22Rv1 (cell line): ENCODE measurements at regions not wholly inside any gene's neighbourhood (a gene's known extent, or its start where the extent isn't known, plus 50 kb on each side); places are given as distances from the start of the nearest gene placed in this dataset.

ENCODE experiments used
- ZFX ChIP-seq: fragments of 450-650 bp; IDR thresholded peaks from 2 replicates; pipeline ENCODE4 v1.6.1; 2017; ENCODE audit warnings: antibody characterized with exemption, borderline replicate concordance
- TF ChIP-seq, protein P1 (sequence below): fragments of 450-650 bp; IDR thresholded peaks from 2 replicates; pipeline ENCODE4 v1.5.1; 2017; ENCODE audit warnings: mild to moderate bottlenecking

DNA sequence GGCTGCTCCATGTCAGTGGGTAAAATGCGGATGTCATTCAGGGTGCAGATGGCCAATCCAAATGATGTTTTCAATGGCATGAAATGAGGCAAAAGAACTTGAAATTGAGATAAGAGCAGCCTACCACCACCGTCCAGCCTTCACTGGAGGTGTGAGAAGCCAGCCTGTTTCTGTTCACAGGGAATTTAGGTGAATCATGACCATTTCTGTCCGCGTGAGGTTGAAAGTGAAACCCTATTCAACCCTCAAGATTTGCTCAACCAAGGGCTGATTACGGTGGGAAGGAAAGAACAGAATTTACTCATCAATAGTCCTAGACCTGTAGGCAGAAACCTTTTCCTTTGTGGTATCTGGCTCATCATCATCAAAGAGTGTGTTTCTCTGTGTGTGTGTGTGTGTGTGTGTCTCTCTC lies 370.7 kb downstream of the COG6 start:
- TF ChIP-seq, protein P1, sequence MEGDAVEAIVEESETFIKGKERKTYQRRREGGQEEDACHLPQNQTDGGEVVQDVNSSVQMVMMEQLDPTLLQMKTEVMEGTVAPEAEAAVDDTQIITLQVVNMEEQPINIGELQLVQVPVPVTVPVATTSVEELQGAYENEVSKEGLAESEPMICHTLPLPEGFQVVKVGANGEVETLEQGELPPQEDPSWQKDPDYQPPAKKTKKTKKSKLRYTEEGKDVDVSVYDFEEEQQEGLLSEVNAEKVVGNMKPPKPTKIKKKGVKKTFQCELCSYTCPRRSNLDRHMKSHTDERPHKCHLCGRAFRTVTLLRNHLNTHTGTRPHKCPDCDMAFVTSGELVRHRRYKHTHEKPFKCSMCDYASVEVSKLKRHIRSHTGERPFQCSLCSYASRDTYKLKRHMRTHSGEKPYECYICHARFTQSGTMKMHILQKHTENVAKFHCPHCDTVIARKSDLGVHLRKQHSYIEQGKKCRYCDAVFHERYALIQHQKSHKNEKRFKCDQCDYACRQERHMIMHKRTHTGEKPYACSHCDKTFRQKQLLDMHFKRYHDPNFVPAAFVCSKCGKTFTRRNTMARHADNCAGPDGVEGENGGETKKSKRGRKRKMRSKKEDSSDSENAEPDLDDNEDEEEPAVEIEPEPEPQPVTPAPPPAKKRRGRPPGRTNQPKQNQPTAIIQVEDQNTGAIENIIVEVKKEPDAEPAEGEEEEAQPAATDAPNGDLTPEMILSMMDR, result no peak
- TF ChIP-seq ZFX, result no peak
